Activated CD8-positive, alpha-beta T cell treated with anti-CD3 and anti-CD28 coated beads, Interleukin-2, amount 10 ng/mL, durations not matched to agents 7 days and 5 days (primary cell): ENCODE measurements at regions not wholly inside any gene's neighbourhood (a gene's known extent, or its start where the extent isn't known, plus 50 kb on each side); places are given as distances from the start of the nearest gene placed in this dataset.
A peak's percentile ranks its signal among the peaks of the same experiment; 100 is the strongest.

ENCODE experiments used
- ATAC-seq: fragments of 150-1000 bp; cut with Tn5 transposase; one replicate; pipeline ENCODE4 v1.10.0; 2021; ENCODE audit warnings: moderate library complexity
- CTCF ChIA-PET: fragments of 350-600 bp; sonication (Branson Sonifier 250); formaldehyde crosslinking; loops from one replicate; lab custom pipeline; 2021; ENCODE audit warnings: antibody characterized with exemption; lab: Charles Lee
- POLR2A ChIA-PET: fragments of 350-600 bp; sonication (Branson Sonifier 250); formaldehyde crosslinking; loops from one replicate; lab custom pipeline; 2021; ENCODE audit warnings: antibody characterized with exemption; lab: Charles Lee
- DNase-seq: peaks from one replicate; pipeline ENCODE4 v3.0.0-alpha.2; 2020
- H3K27ac Mint-ChIP-seq: one replicate; pipeline ENCODE4 v1.8.0; 2021; ENCODE audit warnings: mild to moderate bottlenecking, mixed read lengths
- H3K27me3 Mint-ChIP-seq: one replicate; pipeline ENCODE4 v1.8.0; 2021; ENCODE audit warnings: low read depth, mixed read lengths
- H3K36me3 Mint-ChIP-seq: one replicate; pipeline ENCODE4 v1.8.0; 2021; ENCODE audit warnings: low read depth, mixed read lengths
- H3K4me1 Mint-ChIP-seq: one replicate; pipeline ENCODE4 v1.8.0; 2021; ENCODE audit warnings: low read depth, mixed read lengths
- H3K4me3 Mint-ChIP-seq: one replicate; pipeline ENCODE4 v1.8.0; 2021; ENCODE audit warnings: mild to moderate bottlenecking, mixed read lengths
- H3K9me3 Mint-ChIP-seq: one replicate; pipeline ENCODE4 v1.8.0; 2022; ENCODE audit warnings: mixed read lengths; ENCODE audit not compliant: insufficient read depth

- Mint-ChIP-seq H3K27me3 (peaks cover 8% of the 10 kb centered on the region), H3K36me3 (no peaks in the 10 kb centered on the region), H3K4me1 (peaks cover 59% of the 10 kb centered on the region), H3K9me3 (no peaks in the 10 kb centered on the region), H3K27ac (peak overlapping the region; percentile 77), H3K4me3 (no peak overlapping the region)
- ChIA-PET POLR2A (interaction anchor here (0.5 to 3.9 kb wide), 4 partner anchors 59 to 485 kb away, joined by 3 to 22 read pairs (median 5); no protein-coding TSS in a partner anchor), CTCF (interaction anchor here (0.7 to 5.2 kb wide), 33 partner anchors 10 to 217 kb away, joined by 3 to 94 read pairs (median 5); partner anchors contain the start of gene SMNDC1)
- ATAC-seq (no peak), DNase-seq (no peak)
Measured at GRCh38 chr10:110355141-110355831, 50.6 kb upstream of the SMNDC1 start.

GRCh38 chr10:110355922-110356627, 51.4 kb upstream of the SMNDC1 start:
- DNase-seq: no peak
- Mint-ChIP-seq H3K4me1 (peaks cover 62% of the 10 kb centered on the region), H3K4me3 (peak overlapping the region; percentile 62), H3K27me3 (peaks cover 3% of the 10 kb centered on the region), H3K9me3 (no peaks in the 10 kb centered on the region), H3K27ac (peak overlapping the region; percentile 90), H3K36me3 (no peaks in the 10 kb centered on the region)
- ATAC-seq: no peak
- CTCF ChIA-PET: interaction anchor here (0.7 to 5.2 kb wide), 11 partner anchors 11 to 191 kb away, joined by 3 to 94 read pairs (median 11); no protein-coding TSS in a partner anchor
- POLR2A ChIA-PET: interaction anchor here (0.7 to 1.3 kb wide), 3 partner anchors 9 to 101 kb away, joined by 3 to 6 read pairs (median 4); no protein-coding TSS in a partner anchor

- Mint-ChIP-seq H3K9me3 (no peaks in the 10 kb centered on the region), H3K27ac (peak overlapping the region; percentile 90), H3K36me3 (no peaks in the 10 kb centered on the region), H3K4me3 (peak overlapping the region; percentile 62), H3K4me1 (peaks cover 63% of the 10 kb centered on the region), H3K27me3 (peaks cover 3% of the 10 kb centered on the region)
- DNase-seq (peak; percentile 59), ATAC-seq (peak; percentile 53)
- ChIA-PET POLR2A (interaction anchor here (0.7 to 1.5 kb wide), 3 partner anchors 10 to 141 kb away, joined by 3 to 6 read pairs (median 3); partner anchors contain the start of gene DUSP5), CTCF (interaction anchor here (0.8 to 5.2 kb wide), 4 partner anchors 10 to 191 kb away, joined by 4 to 94 read pairs (median 54); no protein-coding TSS in a partner anchor)
Measured at GRCh38 chr10:110356628-110357245, 52.0 kb upstream of the SMNDC1 start.

- ChIA-PET CTCF (interaction anchor here (0.8 to 5.2 kb wide), 3 partner anchors 9 to 190 kb away, joined by 4 to 94 read pairs (median 38); no protein-coding TSS in a partner anchor), POLR2A (interaction anchor here (0.8 to 1.5 kb wide), 2 partner anchors 140 to 142 kb away, joined by 3 read pairs; partner anchors contain the start of gene DUSP5)
- Mint-ChIP-seq H3K4me3 (peak overlapping the region; percentile 12), H3K27ac (peak overlapping the region; percentile 90), H3K27me3 (peaks cover 1% of the 10 kb centered on the region), H3K4me1 (peaks cover 69% of the 10 kb centered on the region), H3K36me3 (no peaks in the 10 kb centered on the region), H3K9me3 (no peaks in the 10 kb centered on the region)
- ATAC-seq (no peak), DNase-seq (no peak)
Measured at GRCh38 chr10:110357252-110357780, 52.6 kb upstream of the SMNDC1 start.

- CTCF ChIA-PET: no interaction called here
- no peaks in the 10 kb centered on the region for H3K9me3 Mint-ChIP-seq
- POLR2A ChIA-PET: interaction anchor here (0.8 to 1.5 kb wide), 2 partner anchors 140 to 142 kb away, joined by 3 read pairs; partner anchors contain the start of gene DUSP5
- H3K27me3 Mint-ChIP-seq: no peaks in the 10 kb centered on the region
- peaks cover 69% of the 10 kb centered on the region for H3K4me1 Mint-ChIP-seq
- no peak for ATAC-seq
- peak overlapping the region; percentile 61 for H3K27ac Mint-ChIP-seq
- H3K36me3 Mint-ChIP-seq: no peaks in the 10 kb centered on the region
- H3K4me3 Mint-ChIP-seq: no peak overlapping the region
- DNase-seq: no peak
Measured at GRCh38 chr10:110357871-110358270, 53.2 kb upstream of the SMNDC1 start.

- CTCF ChIA-PET: no interaction called here
- Mint-ChIP-seq H3K9me3 (no peaks in the 10 kb centered on the region), H3K27me3 (no peaks in the 10 kb centered on the region), H3K4me1 (peaks cover 66% of the 10 kb centered on the region), H3K36me3 (no peaks in the 10 kb centered on the region), H3K27ac (peak overlapping the region; percentile 61), H3K4me3 (no peak overlapping the region)
- ATAC-seq (no peak), DNase-seq (no peak)
- POLR2A ChIA-PET: no interaction called here
Measured at GRCh38 chr10:110358278-110358677, 53.6 kb upstream of the SMNDC1 start.

- CTCF ChIA-PET: no interaction called here
- no peaks in the 10 kb centered on the region for H3K36me3 Mint-ChIP-seq
- POLR2A ChIA-PET: no interaction called here
- DNase-seq: no peak
- no peak overlapping the region for H3K27ac Mint-ChIP-seq
- H3K27me3 Mint-ChIP-seq: no peaks in the 10 kb centered on the region
- H3K4me3 Mint-ChIP-seq: no peak overlapping the region
- ATAC-seq: no peak
- H3K4me1 Mint-ChIP-seq: peaks cover 59% of the 10 kb centered on the region
- no peaks in the 10 kb centered on the region for H3K9me3 Mint-ChIP-seq
Measured at GRCh38 chr10:110358869-110359629, 54.3 kb upstream of the SMNDC1 start.

- Mint-ChIP-seq H3K36me3 (no peaks in the 10 kb centered on the region), H3K9me3 (no peaks in the 10 kb centered on the region), H3K4me1 (peaks cover 47% of the 10 kb centered on the region), H3K27me3 (no peaks in the 10 kb centered on the region), H3K27ac (no peak overlapping the region), H3K4me3 (no peak overlapping the region)
- DNase-seq: no peak
- ChIA-PET POLR2A (interaction anchor here (1.2 kb wide), 1 partner anchor 133 kb away, joined by 3 read pairs; no protein-coding TSS in a partner anchor), CTCF (interaction anchor here (0.7 to 1.4 kb wide), 3 partner anchors 9 to 54 kb away, joined by 3 to 4 read pairs (median 3); no protein-coding TSS in a partner anchor)
- no peak for ATAC-seq
Measured at GRCh38 chr10:110360857-110361474, 56.2 kb upstream of the SMNDC1 start.

- CTCF ChIA-PET: interaction anchor here (1.0 to 1.4 kb wide), 5 partner anchors 8 to 185 kb away, joined by 3 to 6 read pairs (median 4); no protein-coding TSS in a partner anchor
- Mint-ChIP-seq H3K4me1 (peaks cover 42% of the 10 kb centered on the region), H3K9me3 (no peaks in the 10 kb centered on the region), H3K27ac (no peak overlapping the region), H3K27me3 (no peaks in the 10 kb centered on the region), H3K4me3 (no peak overlapping the region), H3K36me3 (no peaks in the 10 kb centered on the region)
- ATAC-seq (peak; percentile 42), DNase-seq (no peak)
- POLR2A ChIA-PET: interaction anchor here (0.8 to 1.2 kb wide), 2 partner anchors 54 to 132 kb away, joined by 3 read pairs; no protein-coding TSS in a partner anchor
Measured at GRCh38 chr10:110361800-110362456, 57.2 kb upstream of the SMNDC1 start.
